ENCODE measurements at regions not wholly inside any gene's neighbourhood (a gene's known extent, or its start where the extent isn't known, plus 50 kb on each side); places are given as distances from the start of the nearest gene placed in this dataset.

DNA sequence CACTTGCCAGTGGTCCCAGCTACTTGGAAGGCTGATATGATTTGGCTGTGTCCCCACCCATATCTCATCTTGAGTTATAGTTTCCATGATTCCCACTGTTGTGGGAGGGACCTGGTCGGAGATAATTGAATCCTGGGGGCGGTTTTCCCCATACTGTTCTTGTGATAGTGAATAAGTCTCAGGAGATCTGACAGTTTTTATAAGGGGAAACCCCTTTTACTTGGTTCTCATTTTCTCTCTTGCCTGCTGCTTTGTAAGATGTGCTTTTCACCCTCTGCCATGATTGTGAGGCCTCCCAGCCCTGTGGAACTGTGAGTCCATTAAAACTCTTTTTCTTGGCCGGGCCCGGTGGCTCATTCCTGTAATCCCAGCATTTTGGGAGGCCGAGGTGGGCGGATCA lies 265.4 kb upstream of the SPOPL start:
- TF ChIP-seq, protein P1, sequence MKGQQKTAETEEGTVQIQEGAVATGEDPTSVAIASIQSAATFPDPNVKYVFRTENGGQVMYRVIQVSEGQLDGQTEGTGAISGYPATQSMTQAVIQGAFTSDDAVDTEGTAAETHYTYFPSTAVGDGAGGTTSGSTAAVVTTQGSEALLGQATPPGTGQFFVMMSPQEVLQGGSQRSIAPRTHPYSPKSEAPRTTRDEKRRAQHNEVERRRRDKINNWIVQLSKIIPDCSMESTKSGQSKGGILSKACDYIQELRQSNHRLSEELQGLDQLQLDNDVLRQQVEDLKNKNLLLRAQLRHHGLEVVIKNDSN (IDR thresholded peaks at IDR 0.05) = no peak
- TF ChIP-seq ZBTB7A (IDR thresholded peaks at IDR 0.05; ENCODE audit: low read depth) = no peak
- TF ChIP-seq FOXM1 (IDR thresholded peaks at IDR 0.05; ENCODE audit: borderline replicate concordance, low read depth) = no peak
- no peak for TF ChIP-seq CEBPB (IDR thresholded peaks at IDR 0.05)
- TF ChIP-seq NFIC (IDR thresholded peaks at IDR 0.05) = no peak
- no peak for TF ChIP-seq YY1 (IDR thresholded peaks at IDR 0.05; ENCODE audit: low read depth)
- no peak for TF ChIP-seq EGR1 (IDR thresholded peaks at IDR 0.05)
- TF ChIP-seq, protein P2, sequence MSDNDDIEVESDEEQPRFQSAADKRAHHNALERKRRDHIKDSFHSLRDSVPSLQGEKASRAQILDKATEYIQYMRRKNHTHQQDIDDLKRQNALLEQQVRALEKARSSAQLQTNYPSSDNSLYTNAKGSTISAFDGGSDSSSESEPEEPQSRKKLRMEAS (IDR thresholded peaks at IDR 0.05) = no peak
- TF ChIP-seq TAF1 (IDR thresholded peaks at IDR 0.05; ENCODE audit: low read depth) = no peak
- TF ChIP-seq TEAD4 (IDR thresholded peaks at IDR 0.05) = no peak
- TF ChIP-seq, protein P3, sequence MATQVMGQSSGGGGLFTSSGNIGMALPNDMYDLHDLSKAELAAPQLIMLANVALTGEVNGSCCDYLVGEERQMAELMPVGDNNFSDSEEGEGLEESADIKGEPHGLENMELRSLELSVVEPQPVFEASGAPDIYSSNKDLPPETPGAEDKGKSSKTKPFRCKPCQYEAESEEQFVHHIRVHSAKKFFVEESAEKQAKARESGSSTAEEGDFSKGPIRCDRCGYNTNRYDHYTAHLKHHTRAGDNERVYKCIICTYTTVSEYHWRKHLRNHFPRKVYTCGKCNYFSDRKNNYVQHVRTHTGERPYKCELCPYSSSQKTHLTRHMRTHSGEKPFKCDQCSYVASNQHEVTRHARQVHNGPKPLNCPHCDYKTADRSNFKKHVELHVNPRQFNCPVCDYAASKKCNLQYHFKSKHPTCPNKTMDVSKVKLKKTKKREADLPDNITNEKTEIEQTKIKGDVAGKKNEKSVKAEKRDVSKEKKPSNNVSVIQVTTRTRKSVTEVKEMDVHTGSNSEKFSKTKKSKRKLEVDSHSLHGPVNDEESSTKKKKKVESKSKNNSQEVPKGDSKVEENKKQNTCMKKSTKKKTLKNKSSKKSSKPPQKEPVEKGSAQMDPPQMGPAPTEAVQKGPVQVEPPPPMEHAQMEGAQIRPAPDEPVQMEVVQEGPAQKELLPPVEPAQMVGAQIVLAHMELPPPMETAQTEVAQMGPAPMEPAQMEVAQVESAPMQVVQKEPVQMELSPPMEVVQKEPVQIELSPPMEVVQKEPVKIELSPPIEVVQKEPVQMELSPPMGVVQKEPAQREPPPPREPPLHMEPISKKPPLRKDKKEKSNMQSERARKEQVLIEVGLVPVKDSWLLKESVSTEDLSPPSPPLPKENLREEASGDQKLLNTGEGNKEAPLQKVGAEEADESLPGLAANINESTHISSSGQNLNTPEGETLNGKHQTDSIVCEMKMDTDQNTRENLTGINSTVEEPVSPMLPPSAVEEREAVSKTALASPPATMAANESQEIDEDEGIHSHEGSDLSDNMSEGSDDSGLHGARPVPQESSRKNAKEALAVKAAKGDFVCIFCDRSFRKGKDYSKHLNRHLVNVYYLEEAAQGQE (IDR thresholded peaks at IDR 0.05; ENCODE audit: low read depth) = no peak

DNA sequence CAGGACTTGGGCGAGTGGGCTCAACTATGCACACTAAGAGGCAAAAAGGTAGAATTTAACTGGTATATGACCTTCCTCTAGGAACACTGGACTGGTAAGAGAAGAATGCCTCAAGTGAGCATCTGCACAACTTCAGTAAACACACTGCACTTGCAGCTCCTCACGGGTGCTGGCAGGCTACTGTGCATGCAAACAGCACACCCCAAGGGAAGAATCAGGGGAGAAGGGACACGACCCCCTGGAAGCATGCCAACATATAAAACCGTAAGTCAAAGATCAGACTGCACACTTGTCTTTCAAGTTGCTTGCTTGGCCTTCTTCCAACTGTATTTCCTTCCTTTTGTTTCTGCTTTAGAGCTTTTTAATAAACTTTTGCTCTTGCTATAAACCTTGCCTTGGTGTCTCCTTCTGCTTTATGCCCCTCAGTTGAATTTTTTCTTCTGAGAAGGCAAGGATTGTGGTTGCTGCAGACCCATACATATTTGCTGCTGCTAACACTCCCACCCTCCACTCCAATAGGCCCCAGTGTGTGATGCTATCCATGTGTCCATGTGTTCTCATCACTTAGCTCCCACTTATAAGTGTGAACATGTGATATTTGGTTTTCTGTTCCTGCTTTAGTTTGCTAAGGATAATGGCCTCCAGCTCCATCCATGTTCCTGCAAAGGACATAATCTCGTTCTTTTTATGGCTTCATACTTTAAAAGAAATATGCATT lies 263.7 kb upstream of the SPOPL start:
- TF ChIP-seq NFIC (IDR thresholded peaks at IDR 0.05) = 0 out of 2 replicates have a peak, but pooled peaks have one; percentile 8
- no peak for TF ChIP-seq EP300 (IDR thresholded peaks at IDR 0.05; ENCODE audit: borderline replicate concordance)
- TF ChIP-seq YY1 (IDR thresholded peaks at IDR 0.05; ENCODE audit: low read depth) = no peak
- TF ChIP-seq TEAD4 (IDR thresholded peaks at IDR 0.05) = no peak
- TF ChIP-seq, protein P3 (IDR thresholded peaks at IDR 0.05; ENCODE audit: low read depth) = no peak
- TF ChIP-seq, protein P2 (IDR thresholded peaks at IDR 0.05) = no peak
- no peak for TF ChIP-seq TAF1 (IDR thresholded peaks at IDR 0.05; ENCODE audit: low read depth)

DNA sequence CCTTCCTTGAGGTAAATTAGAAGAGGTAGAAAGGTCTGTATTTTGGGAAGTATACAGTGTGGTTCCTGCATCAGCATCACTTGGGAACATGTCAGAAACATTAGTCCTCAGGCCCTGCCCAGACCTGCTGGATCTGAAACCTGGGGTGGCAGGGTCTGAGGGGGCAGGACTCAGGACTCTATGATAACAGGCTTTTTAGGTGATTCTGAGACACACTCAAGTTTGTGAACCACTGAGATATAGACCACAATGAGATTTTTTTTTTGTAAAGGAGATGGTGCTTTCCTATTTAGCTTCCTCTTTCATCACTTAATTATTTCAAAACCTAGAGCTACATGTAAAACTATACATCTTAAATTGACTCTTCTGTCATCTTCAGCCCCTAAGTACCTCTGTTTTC lies 262.7 kb upstream of the SPOPL start:
- TF ChIP-seq, protein P1 (IDR thresholded peaks at IDR 0.05) = no peak
- TF ChIP-seq RAD21 (IDR thresholded peaks at IDR 0.05; ENCODE audit: low read depth) (no peak), FOXM1 (IDR thresholded peaks at IDR 0.05; ENCODE audit: borderline replicate concordance, low read depth) (no peak), TEAD4 (IDR thresholded peaks at IDR 0.05) (no peak), NFIC (IDR thresholded peaks at IDR 0.05) (no peak), CEBPB (IDR thresholded peaks at IDR 0.05) (no peak), CREB1 (IDR thresholded peaks at IDR 0.05; ENCODE audit: low read depth) (no peak), EP300 (IDR thresholded peaks at IDR 0.05; ENCODE audit: borderline replicate concordance) (no peak), YY1 (IDR thresholded peaks at IDR 0.05; ENCODE audit: low read depth) (no peak), ZBTB7A (IDR thresholded peaks at IDR 0.05; ENCODE audit: low read depth) (no peak), TCF12 (IDR thresholded peaks at IDR 0.05; ENCODE audit: low read depth) (no peak)
- TF ChIP-seq, protein P3 (IDR thresholded peaks at IDR 0.05; ENCODE audit: low read depth) = no peak

DNA sequence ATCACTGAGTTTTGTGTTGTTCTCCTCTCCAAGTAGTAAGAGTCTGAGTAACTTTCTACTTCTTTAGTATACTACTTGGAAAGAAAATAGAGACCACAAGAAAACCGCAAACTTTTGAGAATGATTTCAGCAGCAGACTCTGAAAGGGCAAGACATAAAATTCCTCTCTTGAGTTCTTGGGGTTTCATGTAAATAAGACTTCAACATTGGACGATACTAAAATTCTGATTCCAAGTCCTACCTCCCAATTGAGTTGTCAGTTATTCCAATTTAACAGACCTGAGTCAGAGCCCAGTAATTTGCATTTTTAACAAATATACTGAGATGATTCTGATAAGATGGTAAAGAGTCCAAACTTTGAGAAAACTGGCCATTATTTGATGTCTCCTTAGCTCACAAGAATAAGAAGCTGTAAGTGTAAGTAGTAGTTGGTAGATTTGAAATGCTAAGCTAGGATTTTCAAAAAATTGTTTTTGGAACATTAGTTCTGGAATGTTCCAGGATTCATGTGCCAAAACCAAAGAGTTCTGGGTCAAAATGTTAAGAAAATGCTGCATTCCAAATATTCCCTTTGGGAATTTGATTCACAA lies 261.6 kb upstream of the SPOPL start:
- TF ChIP-seq, protein P2 (IDR thresholded peaks at IDR 0.05) = no peak
- TF ChIP-seq CREB1 (IDR thresholded peaks at IDR 0.05; ENCODE audit: low read depth) (no peak), YY1 (IDR thresholded peaks at IDR 0.05; ENCODE audit: low read depth) (no peak), TEAD4 (IDR thresholded peaks at IDR 0.05) (no peak), ZBTB7A (IDR thresholded peaks at IDR 0.05; ENCODE audit: low read depth) (no peak), CEBPB (IDR thresholded peaks at IDR 0.05) (no peak), EP300 (IDR thresholded peaks at IDR 0.05; ENCODE audit: borderline replicate concordance) (no peak), FOXM1 (IDR thresholded peaks at IDR 0.05; ENCODE audit: borderline replicate concordance, low read depth) (no peak), RAD21 (IDR thresholded peaks at IDR 0.05; ENCODE audit: low read depth) (no peak), EGR1 (IDR thresholded peaks at IDR 0.05) (no peak), NFIC (IDR thresholded peaks at IDR 0.05) (no peak), TAF1 (IDR thresholded peaks at IDR 0.05; ENCODE audit: low read depth) (no peak), TCF12 (IDR thresholded peaks at IDR 0.05; ENCODE audit: low read depth) (no peak)
- TF ChIP-seq, protein P1 (IDR thresholded peaks at IDR 0.05) = no peak
- TF ChIP-seq, protein P3 (IDR thresholded peaks at IDR 0.05; ENCODE audit: low read depth) = no peak

All from Ishikawa (cell line).